Hematopoietic multipotent progenitor cell treated with erythropoietin and hydrocortisone succinate and interleukin-3 and kit ligand, for 17 days (in vitro differentiated cells): ENCODE measurements at regions not wholly inside any gene's neighbourhood (a gene's known extent, or its start where the extent isn't known, plus 50 kb on each side); places are given as distances from the start of the nearest gene placed in this dataset.

ENCODE experiments used
- DNase-seq: peaks from one replicate; pipeline ENCODE4 v3.0.0-alpha.2; 2015; ENCODE audit warnings: low spot score

DNA sequence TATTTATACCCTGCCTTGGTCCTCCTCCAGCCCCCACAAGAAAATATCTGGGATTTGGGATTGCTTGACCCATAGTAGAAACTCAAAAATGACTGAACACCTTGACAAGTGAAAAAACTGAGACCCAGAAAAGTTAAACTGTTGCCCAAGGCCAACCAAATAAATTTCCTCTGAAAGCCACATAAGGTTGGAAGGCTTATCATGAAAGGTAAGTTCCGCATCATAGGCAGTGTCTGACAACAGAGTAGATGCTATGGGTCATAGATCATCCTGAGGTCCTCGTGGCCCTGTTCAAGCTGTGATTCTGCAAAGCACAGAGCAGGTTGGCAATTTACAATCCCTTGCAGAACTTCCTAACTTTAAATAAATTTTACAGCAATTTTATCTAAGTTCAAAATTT, 140.8 kb upstream of the TSC22D2 start:
- DNase-seq, result no peak

DNA sequence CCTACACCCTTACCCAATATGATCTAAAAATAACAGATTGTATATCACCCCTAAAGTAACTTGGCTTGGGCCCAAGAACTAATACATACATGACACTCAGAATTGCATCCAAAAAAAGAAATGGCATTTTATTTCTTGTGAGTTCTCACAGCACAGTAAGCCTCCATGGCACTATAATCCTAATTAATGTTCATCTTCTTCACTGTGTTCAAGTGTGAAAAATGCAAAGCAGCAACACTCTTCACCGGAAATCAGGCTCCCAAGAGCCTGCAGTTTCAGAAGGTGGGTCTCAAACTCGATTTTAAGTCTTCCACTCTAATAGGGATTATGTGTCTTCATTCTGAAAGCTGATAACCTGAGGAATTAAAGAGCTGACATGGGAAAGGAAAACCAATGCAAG, 142.8 kb upstream of the TSC22D2 start:
- no peak for DNase-seq

DNA sequence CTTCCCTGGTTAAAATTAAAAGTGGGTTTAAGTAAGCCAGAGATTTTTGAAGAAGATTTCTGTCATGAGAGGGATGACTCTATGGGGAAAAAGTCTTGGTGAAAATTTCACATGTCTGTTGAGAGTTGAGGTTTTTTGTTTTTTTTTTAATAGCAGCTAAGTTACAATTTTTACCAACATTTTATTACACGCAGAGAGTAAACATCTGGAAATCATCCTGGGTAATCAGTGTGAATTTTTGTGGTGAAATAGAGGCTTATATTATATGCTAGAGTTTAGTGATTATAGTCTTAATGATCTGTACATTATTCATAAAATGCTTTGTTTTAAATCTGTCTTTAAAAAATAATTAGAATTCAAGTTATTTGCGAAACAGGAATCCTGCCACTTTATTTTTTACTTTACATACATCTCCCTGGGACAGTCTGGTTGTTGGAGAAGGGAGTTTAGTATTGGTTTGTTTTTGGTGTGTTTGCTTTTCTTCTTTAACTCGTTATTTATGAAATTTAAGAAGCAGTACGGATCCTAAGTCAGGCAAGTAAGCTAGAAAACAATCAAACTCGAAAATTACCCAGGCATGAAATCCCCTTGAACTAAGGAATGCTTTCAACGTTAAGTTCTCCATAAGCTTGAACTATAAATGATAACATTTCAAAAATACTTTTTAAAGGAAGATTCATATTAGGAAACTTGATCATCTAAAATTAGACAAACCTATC, 143.4 kb upstream of the TSC22D2 start:
- DNase-seq, result no peak

DNA sequence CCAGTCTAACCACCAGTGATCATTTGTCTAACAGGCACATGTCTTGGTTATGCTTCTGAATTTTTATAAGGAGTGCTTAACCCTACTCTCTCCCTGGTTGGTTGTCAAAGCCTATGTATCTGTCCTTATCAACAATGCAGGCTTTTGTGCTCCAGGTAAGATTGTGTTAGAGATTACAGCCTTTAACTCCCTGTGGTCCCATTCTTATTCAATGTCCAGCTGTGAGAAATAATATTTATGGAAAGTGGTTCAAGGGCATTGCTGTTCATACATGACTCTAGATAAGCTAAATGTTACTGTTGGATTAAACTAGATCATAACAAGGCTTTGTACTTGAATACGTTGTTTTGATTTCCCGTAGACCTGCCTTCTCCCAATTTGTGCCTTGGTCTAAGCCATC, 146.1 kb upstream of the TSC22D2 start:
- DNase-seq, result no peak

DNA sequence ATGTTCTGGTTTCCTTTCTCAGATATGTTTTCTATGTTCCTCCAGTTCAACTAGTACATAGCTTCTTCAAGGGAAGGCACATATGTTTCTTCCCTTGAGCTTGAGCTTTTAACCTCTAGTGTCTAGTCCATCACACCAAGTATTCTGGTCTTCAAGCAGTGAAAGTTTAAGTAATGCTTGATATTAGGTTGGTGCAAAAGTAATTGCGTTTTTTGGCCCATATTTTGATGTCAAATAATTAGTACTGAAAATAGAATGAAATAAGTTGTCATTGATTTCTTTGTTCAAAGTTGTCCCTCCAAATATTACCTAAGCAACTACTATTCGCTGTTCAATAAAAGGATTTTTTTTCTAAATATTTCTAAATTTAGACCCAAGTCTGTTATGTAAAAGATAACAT, 146.7 kb upstream of the TSC22D2 start:
- no peak for DNase-seq

DNA sequence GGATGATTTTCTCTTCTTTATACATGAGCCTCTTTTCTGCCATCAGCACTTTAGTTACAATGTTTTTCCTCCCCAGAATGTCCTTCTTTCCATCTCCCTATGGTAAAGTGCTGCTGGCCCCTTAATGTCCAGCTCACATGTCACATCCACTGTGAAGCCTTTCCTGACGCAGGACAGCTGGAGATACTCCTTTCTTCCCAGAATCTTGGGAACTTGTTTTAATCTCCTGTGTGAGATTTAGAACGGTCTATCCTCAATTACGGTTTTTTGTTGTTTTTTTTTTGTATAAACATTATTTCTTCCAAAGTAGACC, 147.7 kb upstream of the TSC22D2 start:
- DNase-seq, result no peak

DNA sequence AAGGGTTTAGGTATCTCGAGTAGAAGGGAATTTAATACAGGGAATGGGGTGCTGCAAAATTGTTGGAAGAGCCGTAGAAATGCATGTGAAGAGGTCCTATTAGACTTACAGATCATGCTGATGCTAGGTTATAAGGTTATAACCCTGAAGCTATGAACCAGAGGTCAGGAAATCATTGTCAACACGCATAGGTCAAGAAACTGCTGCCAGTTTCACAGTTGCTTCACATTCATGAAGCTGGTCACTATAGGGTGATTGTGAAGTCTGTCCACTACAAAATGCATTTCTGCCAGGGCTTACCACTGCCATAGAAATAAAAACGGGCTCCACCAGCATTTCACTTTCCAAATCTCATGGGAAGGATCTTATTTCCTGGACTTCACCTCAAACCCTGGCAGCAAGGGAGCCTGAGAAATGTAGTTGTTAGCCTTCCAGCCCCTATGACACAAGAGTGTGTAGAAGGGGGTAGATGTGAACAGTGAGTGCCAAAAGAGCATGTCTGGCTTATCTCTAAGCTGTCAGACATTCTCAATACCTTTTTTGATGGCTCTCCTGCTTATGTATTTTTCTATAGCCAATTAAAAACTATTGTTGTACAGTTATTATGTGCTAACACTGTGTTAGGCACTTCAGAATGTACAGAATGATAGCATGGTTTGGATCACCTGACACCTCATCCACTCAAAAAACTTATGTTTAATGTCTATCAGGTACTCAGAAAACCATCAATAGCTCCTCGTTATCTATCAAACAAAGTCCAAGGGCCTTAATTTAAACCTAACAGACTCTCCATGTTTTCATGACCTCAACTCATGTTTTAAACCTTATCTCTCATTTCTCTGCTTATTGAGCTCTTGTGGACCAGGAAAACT, 148.3 kb upstream of the TSC22D2 start:
- DNase-seq, result no peak

DNA sequence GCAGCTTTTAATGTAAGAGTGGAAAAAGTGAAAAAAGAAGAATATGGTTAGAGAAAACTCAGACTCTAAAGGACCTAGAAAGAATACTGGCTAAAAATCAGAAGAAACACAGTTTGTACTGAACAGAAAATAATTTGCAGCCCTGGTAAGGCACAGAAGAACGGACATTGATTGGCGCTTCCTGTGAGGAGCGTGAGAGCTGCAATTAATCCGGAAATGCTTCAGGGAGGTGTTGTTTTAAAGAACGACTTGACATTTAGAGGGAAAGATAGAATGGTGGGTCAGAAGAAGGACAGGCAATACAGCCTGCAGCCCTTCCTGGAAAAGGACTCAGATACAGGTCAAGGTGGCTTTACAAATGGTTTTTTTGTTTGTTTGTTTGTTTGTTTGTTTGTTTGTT, 151.3 kb upstream of the TSC22D2 start:
- no peak for DNase-seq

DNA sequence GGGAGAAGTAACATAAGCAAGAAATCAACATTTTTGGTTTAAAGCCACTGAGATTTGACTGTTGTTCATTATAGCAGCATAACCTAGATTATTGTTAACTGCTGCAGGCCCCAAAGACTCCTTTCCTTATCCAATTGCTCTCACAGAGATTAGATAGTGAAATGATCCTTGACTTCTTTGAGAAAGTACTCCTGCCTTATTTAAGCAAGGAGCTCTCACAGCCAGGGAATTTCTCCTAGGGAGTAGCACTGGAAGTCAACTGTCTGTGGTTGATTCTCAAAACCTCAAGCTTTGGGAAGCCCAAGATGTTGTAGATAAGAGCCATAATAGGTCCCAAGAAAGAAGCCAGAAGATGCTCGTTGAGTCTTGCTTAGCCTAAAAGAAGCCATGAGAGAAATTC, 151.8 kb upstream of the TSC22D2 start:
- DNase-seq, result no peak

DNA sequence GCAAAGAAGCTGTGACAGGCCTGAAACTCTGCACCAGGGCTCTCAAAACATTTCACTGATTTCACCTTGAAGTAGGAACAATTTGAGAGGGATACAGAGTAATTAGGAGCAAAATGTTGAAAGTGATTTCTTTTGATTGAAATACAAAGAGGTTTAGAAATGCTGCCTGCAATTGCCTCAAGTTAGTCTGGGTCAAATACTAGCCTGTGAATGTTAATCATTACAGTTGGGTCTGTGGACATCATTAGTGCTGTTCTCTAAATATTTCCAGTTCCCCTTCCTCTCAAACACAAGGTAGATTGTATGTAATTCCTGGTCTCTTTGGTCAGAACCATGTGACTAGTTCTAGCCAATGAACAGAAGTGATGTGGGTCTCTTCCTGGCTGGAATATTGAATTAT, 152.3 kb upstream of the TSC22D2 start:
- DNase-seq, result no peak

DNA sequence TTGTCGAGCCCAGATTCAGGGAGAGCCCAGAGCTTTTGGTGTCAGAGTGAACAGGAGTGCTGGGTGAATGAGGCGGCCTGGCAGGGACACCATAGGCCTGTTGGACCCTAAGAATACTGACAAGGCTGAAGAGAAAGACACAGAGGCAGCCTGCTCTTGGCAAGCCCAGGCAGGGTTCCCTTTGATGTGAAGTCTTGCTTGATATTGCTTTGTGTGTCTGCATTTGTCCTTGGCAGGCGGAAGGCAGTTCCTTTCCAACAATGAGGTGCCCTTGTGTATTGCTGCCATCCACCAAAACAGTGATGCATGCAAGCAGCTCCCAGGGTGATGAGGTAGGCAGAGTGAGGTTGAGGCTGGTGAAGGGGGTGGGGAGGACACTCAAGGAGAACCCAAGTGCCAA, 152.7 kb upstream of the TSC22D2 start:
- DNase-seq, result no peak

DNA sequence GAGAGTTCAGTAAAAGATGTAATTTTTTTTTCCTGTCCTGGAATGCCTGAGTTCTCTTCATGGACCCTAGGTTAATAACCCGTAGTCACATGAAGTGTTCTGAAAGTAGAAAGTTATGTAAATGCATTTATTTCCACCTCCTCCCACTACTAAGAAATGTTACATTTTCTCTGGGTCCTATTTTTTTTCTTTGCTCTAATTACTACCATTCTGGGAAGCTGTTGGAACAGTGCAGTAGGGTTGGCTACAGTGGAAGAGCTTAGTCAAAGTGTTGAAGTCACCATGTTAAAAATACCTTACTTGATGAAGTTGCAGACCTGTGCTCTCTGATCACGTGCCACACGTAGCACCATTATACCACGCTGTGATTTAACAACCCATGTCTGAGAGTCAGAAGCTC, 153.8 kb upstream of the TSC22D2 start:
- no peak for DNase-seq

DNA sequence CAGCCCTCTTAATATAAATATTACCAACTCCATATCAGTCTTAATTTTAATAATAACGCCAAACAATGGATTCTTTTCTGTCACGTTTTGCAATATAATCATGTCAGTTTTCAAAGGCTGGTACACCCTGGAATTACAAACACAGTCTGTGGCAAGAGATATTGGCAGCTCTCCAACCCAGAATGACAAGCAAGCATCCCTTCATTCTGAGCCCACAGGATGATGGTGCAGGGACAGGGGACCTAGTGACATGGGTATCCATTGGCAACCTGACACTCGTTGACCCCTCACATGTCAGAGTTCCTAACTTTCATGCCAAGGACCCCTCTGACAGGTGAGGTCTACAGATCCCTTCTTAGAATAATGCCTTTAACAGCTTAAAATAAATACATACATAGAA, 154.5 kb upstream of the TSC22D2 start:
- DNase-seq, result peak; percentile 60

DNA sequence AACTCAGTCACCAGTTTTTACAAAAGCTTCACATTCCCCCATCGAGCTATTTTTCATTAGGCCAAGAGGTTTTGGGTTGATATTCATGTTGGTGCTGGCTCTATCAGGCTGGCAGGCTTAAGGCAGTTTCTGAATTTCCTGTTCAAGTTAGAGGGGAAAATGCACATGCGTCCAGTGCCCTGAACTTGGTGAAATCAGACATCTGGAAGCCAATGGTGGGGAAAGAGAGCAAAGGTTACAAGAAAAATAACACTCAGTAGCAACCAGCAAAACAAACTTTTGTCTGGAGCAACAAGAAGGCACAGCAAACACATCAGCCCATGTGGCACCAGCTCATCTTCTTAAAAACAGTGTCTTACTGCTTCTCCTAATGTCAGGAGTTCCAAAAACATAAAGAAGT, 155.6 kb upstream of the TSC22D2 start:
- no peak for DNase-seq

DNA sequence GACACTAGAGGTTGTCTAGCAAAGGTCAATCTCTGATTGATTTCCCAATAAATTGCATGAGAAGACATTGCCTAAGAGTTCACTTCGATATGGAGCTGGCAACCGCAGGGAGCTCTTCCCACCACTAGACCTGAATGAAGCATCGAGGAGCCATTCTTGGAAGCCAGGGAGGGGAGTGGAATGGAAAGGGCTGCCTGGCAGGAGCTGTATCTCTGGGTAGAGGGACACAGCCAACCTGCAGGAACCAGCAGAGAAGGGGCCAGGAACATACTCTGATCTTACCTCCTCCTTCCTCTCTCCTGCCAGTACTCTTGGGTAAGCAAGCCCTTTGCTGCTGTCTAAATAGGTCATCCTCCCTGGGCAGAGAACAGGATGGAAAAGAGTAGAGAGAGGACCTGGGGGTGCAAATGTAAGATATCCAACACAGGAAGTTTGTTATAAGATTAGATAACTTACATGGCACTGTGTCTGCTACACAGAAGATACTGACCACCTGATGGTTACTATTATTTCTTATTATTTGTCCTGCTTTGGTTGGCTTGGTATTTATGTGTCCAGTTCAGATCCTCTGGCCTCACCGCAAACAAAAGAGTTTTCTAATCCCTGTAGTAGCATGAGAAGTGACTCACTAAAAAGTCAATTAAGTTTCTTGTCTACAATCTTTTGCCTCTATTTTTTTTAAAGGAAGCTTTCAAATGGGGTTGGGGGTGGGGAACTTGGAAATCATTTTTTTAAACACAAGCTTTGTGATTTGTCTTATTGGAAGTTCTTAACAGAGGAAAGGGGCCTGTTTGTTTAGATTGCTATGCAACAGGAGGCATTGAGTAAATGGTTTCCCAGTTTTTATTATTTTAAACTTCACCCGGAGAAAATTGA, 156.7 kb upstream of the TSC22D2 start:
- no peak for DNase-seq

DNA sequence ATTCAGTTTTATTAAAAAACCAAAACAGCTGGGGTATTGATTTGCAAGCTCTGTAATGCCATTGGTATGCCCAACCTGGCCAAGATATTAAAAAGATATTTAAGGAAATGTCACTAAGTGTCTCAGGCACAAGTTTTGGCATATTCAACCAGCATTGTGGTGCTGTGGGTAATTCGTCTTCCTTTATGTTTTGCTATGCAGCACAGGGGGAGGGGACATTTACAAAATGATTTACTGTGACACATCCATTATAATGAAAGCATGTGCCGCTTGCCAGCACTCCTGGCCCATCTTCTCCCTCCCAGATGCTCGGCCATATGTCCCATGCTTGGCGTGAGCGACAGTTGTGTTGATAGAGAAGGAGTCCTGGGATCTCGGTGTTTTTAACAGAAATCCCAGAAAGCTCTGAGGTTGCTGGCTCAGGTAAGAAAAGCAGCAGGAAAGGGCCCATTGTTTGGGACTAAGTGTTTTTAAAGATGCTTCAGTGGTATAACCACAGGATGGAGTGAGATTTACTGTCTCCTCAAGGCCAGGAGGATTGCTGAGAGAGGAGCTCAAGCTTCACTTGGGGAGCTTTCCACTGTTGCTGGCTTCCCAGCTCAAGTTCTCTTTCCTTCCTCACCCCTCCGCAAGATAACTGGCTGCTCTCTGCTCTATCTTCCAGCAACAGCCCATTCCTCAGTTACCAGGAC, 158.2 kb upstream of the TSC22D2 start:
- no peak for DNase-seq

DNA sequence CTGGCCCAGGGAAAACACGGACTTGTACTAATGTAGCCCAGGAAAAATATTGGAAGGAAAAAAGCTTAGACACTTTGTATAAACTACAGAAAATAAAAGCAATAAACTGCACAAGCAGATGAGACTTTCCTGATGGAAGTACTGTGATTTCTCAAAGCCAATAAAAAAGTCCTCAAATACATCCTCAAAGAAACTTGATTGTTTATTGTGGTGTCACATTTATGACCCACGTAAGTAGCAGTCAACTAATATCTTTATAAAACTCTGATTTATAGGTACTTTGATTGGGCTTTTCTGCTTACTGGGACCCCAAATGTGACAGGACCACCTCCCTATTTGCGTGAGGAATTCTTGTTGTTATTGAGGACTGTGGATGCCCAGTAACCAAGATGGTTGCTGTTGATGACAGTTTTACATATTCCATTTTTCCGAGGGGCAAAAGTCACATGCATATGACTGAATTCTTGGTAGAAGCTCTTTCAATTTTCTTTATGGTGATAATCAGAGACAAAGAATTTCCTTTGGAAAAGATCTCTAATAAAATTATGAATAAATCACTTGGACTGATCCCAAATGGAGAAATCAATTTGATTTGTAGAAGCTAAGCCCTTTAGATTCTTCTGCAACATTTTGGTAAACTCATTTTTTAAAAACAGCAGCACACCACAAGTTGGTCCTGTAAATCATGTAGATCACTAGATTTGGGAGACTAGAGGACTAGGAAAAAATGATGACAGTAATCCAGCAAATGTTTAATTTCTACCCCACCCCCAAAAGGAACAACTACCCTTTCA, 159.0 kb upstream of the TSC22D2 start:
- no peak for DNase-seq

DNA sequence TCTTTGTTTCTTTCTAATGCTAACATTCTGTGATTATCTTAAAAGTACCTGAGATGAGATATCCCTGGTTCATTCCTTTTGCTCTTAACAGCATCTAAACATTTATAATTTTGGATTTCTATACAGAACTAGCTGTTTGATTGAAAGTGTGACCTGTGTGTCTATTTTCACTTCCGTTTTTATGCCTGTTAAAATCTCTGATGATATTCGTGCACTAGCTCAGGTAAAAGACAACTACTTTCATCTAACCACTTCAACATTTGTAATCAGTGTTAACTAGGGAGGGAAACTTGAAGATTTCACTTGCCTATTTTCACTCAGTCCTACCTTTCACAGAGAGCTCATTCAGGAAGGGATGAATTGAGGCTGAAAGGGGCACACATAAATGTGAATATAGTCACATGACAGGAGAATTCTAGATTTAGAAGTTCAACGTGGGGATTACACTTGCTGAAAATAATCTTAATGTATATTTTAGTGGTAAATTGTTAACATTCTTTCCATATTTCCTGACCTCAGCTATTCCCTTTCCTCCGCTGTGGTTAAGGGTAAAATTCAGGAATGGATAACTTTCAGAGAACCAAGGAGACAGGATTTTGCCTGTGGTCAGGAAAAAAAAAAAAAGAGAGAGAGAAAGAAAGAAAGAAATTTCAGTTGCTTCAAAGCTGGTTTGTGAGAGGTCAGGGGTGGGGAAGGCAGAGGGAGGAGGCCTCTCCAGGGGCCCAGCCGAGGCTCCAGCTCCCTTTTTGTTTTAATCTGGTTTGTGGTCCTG, 159.8 kb upstream of the TSC22D2 start:
- DNase-seq, result no peak

DNA sequence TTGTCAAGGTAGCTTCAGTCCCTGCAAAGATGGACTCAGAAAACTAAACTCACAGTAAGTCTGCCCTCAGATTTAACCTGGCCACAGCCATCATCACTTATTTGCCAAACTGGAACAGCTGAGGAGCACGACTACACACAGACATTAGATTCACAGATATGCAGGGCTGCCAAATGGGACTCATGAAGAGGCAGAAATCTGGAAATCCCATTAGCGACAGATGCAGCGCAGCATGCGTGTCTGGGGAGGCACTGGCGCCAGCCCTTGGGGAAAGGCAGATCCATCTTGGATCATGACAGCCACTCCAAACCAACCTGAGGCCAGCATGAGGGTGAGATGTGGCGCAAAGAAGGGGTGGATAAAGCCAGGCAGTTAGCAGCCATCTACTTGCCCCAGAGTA, 160.7 kb upstream of the TSC22D2 start:
- no peak for DNase-seq

DNA sequence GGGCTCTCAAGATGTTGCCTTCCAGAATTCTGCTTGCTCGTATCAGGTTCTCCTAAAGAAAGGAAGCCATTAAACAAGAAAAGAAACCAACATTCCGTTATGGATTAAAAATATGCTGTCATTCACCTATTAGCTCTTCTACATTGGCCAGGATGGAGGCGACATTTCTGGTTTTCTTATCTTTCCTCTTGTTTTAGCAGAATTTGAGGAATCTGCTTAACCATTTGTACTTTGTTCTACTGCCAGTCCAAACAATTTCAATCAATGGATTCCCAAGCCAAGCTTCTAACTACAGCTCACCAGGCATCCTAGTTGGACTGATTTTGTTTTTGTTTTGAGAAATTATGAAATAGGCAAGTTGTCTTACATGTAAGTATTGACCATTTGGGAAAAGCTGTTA, 164.6 kb upstream of the TSC22D2 start:
- DNase-seq, result no peak
